HG02870 (cell line): ENCODE measurements at regions not wholly inside any gene's neighbourhood (a gene's known extent, or its start where the extent isn't known, plus 50 kb on each side); places are given as distances from the start of the nearest gene placed in this dataset.
"Not testable (repeated sequence)": the region's sequence is repeated elsewhere in the genome, so short reads cannot be mapped to it uniquely, and the experiment has no call there.

Experiments used
- ATAC-seq: cut with Tn5 transposase; IDR thresholded peaks from one replicate; pipeline ENCODE4 v1.9.1; 2021; ENCODE audit warnings: mild to moderate bottlenecking, moderate library complexity; ENCODE audit not compliant: unreplicated experiment

DNA sequence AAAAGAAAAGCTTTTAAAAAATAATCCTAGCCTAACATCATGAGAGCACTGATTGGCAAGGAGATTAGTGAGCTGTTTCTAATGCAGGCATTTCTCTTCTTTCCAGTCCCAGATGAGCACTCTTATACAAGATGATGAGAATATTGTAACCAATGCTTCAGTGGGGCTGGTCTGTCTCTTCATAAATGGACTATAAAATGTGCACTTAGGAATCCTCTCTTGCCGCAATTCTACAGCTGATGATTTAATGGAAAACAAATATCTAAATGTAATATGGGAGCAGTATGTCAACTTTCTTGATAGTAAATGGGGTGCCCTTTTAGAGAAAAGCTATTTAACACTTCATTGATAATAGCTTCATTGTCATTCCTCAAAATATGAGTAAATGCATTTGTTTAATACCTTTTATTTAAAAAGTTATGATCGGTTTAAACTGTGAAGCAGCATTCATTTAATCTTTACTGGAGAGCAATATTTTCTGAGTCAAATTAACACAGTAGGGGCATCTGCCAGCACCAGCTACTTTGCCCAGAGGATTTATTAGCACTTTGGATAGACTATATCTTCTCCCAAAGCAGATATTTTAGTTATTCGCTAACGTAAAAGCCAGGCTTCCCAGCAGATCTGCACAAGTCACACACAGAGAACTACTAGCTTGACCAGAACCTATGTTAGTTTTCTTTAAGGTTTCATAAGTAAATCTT is 985.9 kb downstream of the DIPK2A start:
- ATAC-seq, result no peak

DNA sequence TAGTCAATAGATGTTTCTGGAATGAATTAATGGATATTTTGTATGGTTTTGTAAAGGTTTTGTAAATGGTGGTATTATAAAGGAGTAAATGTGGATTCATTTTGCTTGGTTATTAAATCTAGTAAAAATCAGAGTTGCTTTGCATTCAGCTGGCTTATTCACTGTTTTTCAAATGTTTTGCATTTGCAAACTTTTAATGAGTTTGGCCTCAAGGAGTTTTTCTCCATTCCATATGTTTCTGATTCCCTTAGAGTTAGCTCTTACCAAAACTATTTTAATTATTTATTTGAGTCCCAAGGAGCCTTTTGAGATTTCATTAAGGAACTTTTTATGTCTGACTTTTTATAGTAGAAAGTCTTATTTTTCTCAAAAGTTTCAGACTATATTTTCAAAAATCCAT is 992.2 kb downstream of the DIPK2A start:
- no peak for ATAC-seq

DNA sequence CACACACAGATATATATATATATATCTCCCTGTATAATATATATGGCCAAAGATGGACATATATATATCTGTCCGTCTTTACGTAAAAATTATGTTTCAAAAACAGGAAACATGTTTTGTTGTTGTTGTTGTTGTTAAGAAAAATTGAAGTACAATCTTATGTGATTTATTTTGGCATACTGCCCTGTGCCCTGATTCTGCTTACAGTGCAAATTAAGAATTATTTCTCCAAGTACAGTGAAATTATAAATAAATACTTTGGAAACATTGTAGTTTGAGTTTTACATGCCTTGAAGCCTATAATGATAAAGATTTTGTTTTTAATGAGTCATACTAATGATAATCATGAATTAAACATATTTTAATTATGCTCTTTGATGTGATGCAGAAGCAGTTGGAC is 994.9 kb downstream of the DIPK2A start:
- no peak for ATAC-seq

DNA sequence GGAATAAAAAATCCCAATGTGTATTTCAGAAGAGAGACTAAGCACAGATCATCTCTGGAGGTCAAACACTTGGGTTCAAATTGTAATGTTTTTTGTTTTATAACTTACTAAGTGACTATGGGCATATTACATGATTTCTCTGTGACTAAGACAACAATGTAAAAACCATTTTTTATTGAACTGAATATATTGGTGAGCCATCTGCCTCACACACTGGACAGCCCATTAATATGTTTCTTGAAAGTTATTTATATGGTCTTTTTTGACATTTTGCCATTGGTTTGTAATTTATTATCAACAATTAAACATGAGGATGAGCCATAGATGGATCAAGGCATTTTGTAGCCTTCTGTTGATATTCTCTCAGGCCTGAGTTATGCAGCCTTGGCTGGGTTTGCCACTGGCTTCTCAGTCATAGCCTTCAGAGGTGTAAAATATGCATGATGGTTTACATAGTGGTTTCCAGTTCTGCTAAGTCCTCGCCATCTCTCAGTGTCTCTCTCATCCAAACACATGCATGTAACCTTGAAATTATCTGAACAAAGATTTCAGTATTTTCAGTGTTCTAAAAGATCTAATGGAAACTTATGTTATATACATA is 997.2 kb downstream of the DIPK2A start:
- no peak for ATAC-seq

DNA sequence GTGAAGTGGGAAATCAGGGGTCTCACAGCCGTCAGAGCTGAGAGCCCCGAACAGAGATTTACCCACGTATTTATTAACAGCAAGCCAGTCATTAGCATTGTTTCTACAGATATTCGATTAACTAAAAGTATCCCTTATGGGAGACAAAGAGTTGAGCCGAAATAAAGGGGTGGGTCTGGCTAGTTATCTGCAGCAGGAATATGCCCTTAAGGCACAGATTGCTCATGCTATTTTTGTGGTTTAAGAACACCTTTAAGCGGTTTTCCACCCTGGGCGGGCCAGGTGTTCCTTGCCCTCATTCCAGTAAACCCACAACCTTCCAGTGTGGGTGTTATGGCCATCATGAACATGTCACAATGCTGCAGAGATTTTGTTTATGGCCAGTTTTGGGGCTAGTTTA is 1012.9 kb downstream of the DIPK2A start:
- ATAC-seq, result not testable (repeated sequence)

DNA sequence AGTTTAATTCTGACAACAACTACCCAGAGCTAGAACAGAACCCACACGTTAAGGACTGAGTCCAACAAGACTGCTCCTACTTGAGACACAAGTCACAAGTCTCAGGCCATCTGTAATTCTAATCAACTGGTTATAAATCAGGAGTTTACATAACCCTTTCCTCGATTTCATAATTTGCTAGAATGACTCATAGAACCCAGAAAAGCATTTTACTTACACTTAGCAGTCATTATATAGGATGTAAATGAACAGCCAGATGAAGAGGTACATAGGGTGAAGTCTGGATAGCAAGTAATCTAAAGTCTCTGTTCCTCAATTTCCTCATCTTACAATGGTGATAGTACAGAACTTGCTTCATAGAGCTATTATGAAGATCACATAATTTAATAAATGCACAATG is 1018.2 kb downstream of the DIPK2A start:
- no peak for ATAC-seq

DNA sequence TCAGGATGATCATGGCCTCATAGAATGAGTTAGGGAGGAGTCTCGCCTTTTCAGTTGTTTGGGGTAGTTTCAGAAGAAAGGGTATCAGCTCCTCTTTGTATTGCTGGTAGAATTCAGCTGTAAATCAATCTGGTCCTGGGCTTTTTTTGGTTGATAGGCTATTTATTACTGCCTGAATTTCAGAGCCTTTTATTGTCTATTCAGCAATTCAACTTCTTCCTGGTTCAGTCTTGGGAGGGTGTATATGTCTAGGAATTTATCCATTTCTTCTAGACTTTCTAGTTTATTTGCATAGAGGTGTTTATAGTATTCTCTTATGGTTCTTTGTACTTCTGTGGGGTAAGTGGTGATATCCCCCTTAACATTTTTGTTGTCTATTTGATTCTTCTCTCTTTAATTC is 1024.2 kb downstream of the DIPK2A start:
- ATAC-seq, result no peak

DNA sequence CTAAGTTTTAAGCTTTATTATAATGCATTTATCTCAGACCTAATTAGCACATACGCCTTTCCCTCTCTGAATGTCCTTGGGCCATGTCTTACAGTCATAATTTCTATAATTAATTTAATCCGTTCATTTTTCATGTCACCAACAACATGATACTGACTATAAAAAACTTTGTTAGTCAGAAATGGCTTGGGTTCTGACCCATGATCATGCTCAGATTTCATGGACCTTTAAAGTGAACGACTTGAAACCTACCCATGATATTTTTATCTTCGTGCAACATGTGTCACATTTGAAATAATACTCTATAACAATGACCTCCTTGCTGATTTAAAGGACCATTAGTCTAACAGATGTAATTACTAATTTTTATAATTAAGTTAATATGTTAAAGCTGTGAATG is 1033.8 kb downstream of the DIPK2A start:
- no peak for ATAC-seq

DNA sequence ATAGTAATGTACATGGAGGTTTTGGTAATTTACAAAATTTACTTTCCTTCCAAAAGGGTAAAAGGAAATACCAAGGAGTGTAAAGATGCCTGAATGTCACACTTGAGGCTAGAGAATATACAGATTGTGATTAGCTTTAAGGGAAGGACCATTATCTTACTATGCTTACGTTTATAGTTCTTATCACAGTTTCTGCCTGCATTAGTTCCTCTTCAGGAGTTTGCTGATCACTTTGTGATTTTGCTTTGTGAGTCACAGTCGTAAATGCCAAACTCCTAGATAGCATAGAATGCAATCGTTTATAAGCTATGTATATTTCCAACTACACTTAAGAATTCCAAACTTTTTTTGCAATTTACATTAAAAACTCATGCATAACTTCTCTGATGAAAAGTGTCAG is 1034.6 kb downstream of the DIPK2A start:
- ATAC-seq, result no peak

DNA sequence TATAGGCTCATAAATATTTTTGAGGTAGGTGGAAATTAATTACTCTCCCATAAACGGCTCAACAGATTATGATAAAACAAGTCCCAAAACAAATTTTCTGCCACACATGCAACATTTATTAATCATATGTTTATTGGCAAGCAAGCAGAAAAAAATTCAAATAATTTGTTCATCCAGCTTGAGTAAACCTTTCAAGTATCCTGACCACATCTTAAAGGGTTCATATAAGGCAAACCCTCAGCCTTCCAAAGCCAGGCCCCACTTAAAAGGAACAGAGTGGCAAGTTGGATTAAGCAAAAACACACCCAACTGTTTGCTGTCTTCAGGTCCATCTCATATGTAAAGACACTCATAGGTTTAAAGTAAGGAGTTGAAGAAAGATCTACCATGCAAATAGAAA is 1042.3 kb downstream of the DIPK2A start:
- ATAC-seq, result no peak

DNA sequence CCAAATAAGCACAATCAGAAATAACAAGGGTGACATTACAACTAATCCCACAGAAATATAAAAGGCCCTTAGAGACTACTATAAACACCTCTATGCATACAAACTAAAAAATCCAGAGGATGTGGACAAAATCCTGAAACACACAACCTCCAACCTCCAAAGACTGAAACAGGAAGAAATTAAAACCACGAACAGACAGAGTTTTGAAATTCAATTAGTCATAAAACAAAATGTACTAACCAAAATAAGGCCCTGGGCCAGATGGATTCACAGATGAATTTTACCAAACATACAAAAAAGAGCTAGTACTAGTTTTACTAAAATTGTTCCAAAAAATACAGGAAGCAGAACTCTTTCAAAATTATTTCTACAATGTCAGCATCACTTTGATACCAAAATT is 1043.6 kb downstream of the DIPK2A start:
- ATAC-seq, result no peak

DNA sequence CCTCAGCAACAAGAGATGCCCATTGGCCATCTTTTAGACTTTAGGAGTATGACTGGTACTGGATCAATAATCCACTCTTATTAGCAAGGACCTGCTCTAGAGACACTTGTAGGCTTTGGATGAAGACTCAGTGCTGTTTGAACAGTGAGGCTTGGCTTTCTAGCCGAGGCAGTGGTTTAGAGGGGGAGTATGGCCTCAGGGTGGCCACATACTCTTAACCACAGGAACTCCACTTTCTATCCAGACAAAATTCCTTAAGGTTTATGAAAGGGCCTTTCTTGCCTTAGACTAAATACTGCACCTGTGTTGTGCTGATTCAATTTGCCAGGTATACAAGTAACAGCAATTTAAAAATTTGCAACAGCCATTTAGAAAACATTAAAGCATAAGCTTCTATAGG is 1046.3 kb downstream of the DIPK2A start:
- ATAC-seq, result no peak

DNA sequence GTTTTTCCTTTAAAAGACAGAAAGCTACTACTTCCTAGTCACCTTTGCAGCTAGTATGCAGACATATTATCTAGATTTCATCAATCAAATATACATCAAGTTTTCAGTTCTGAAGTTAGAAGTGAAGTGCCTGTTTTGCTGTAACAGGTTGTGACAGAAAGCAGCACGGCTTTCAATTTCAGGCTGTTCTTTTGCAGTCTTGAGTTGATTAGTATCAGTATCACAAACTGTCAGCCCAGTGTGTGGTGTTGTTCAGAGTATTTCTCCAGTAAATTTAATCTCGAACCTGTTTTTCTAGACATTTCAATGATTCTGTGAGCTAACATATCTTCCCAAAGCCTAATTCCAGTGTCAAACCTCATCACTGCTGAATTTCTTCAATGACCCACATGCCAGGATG is 1050.8 kb downstream of the DIPK2A start:
- no peak for ATAC-seq

DNA sequence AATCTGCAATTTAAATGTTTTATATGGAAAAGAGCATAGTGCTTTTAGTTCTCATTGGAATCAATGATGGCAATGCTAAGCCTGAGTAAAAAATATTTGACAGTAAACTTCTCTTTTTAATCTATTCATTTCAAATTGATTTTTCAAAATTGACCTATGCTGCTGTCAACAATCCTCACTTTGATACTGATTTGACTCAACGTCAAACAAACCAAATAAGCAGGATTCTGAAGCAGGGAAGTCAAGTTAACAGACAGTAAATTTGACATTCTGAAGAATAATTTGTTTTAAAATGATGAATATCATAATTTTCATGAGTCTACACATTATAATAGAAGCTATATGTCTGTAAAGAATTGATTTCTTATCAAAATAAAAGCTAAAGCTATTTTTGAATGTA is 1053.1 kb downstream of the DIPK2A start:
- ATAC-seq, result no peak

DNA sequence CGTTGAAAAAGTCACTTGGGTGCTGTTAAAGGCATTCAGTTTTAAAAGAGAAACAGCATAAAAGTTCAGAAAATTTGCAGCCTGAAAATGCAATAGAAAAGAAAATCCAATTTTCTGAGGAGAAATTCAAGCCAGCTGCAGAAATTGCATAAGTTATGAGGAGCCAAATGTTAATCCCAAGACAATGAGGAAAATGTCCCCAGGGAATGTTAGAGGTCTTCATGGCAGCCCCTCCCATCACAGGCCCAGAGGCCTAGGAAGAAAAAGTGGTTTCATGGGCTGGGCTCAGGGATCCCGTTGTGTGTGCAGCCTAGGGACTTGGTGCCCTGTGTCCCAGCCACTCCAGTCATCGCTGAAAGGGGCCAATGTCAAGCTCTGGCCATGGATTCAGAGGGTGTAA is 1055.6 kb downstream of the DIPK2A start:
- not testable (repeated sequence) for ATAC-seq

DNA sequence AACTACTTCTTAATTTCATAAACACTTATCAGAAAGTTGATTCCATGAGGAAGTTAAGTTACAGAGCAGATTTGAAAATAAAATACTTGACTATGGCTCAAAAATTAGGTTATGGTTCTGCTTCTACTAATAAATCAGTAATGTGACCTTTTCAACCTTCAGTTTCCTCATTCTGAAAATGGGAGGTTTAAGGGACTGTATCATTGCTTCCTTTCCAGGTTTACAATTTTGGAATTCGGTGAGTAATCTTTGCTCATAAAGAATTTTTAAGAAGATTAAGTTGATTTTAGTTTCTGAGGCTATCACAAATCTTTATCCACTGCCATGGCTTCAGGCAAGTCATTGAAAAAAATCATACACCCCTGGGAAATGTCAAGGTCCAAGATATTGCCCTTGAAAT is 1061.2 kb downstream of the DIPK2A start:
- no peak for ATAC-seq

DNA sequence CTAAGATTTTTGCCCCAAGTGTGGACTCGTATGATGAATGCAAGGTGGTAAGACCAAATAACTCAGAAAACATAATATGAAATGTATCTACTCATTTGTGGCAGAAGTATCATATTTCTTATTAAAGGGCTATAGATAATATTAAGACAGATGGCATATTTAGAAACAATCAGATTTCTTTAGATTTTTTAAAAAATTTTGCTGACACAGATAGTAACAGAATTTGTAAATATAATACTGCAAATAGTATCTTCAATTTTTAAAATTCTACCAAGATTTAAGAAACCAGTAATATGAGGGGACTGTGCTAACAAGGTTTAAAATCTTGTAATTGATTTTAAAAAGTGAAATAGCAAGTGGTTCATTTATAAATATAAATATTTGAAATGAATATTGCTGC is 1064.1 kb downstream of the DIPK2A start:
- no peak for ATAC-seq

DNA sequence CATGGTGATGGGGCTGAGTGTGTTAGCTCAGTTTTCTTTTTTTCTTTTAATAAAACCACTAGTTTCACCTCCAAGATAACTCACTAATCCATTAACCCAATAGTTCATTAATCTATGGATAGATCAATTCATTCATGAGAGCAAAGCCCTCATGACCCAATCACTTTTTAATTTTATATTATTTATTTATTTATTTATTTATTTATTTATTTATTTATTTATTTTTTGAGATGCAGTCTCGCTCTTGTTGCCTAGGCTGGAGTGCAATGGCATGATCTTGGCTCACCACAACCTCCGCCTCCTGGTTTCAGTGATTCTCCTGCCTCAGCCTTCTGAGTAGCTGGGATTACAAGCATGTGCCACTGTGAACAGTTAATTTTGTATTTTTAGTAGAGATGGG is 1082.4 kb downstream of the DIPK2A start:
- not testable (repeated sequence) for ATAC-seq

DNA sequence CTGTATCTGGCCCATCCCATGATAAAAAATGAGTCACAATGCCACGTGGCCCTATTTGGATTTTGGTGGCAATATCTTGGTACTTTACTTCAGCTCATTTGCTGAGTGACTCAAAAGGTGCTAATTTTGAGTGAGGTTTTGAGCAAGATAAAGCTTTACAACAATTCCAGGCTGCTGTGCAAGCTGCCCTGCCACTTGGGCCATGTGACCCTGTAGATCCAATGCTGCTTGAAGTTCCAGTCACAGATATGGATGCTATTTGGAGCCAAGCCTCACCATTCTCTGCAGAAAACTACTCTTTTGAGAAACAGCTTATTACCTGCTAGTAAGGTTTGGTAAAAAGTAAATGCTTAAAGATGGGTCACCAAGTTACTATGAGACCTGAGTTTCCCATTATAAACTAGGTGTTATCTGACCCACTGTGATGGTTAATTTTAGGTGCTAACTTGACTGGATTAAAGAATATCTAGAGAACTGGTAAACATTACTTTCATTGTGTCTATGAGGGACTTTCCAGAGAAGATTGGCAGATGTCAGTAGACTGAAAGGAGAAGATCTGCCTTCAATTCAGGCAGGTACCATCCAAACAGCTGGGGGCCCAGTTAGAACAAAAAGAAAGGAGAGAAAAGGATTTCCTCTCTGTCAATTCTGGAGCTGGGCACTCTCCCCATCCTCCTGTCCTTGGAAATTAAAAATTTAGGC is 1083.9 kb downstream of the DIPK2A start:
- no peak for ATAC-seq

DNA sequence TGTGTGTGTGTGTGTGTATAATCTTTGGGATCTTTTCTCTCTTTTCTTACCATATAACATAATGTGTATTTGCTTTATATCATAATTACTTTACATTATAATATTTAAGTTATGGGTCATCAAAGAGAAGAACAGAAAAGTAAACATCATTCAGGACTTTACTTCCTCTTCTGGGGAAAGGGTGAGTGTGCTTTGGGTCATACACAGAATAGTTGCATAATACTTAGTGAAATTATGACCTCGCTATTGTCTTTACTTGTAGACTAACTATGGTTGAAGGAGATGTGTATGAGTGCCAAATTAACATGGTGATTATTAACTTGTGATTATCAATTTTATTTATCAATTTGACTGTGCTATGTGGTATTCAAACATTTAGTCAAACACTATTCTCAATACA is 1086.9 kb downstream of the DIPK2A start:
- no peak for ATAC-seq

DNA sequence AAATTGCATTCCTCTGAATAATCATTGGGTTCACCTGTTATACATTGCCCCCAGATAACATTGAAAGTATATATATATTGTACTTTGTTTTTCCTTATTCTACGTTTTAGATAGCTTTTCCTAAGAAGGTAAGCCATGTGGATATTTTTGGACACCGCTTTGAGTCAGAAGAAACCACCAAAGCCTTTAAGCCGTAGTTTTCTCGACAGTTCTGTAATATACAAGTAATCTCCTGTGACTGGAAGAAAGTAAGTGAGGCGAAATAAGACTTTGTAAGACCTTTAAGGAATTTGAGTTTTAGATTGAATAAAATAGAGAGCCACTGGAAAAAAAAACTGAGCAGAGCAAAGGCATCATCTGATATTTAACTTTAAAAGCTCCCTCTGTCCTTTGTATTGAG is 1092.0 kb downstream of the DIPK2A start:
- ATAC-seq, result no peak

DNA sequence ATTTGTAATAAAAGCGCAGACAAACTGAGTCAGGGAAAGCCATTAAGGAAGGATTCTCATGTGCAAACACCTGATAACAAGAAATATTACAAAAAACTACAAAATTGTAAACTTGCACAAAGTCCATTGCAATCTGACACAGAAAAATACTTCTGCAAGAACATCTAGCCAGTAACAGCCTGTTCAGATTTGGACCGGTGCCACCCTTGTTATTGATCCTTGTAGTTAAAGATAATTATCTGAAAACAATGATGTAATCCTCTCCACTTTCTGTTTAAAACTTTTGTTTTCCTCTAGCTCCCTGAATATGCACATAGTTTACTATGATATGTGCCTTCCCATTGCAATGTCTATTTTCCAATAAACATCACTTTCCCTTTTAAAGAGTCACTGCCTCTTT is 1090.2 kb downstream of the PLOD2 start:
- no peak for ATAC-seq
